H54 (cell line): ENCODE measurements at regions not wholly inside any gene's neighbourhood (a gene's known extent, or its start where the extent isn't known, plus 50 kb on each side); places are given as distances from the start of the nearest gene placed in this dataset.

Experiments used
- DNase-seq: peaks from one replicate; pipeline ENCODE4 v3.0.0; 2011; ENCODE audit warnings: low spot score, mixed read lengths; ENCODE audit not compliant: insufficient read length
- FAIRE-seq: peaks from 3 replicates; lab custom pipeline; 2011; peaks lifted over from hg19 to GRCh38; lab: Jason Lieb, UNC
- POLR2A ChIP-seq: IDR thresholded peaks from 2 replicates; pipeline ENCODE4 v1.6.1; 2011; ENCODE audit warnings: low read depth, mild to moderate bottlenecking, low read length

GRCh38 chr16:16871196-16871595 lies 492.3 kb downstream of the NPIPA7 start:
- DNase-seq (no peak), FAIRE-seq (no peak)
- TF ChIP-seq POLR2A = no peak

GRCh38 chr16:16877061-16877460 lies 498.1 kb downstream of the NPIPA7 start:
- FAIRE-seq = no peak
- no peak for TF ChIP-seq POLR2A
- DNase-seq = no peak

- no peak for TF ChIP-seq POLR2A
- FAIRE-seq (no peak), DNase-seq (no peak)
Observed at GRCh38 chr16:16879567-16880251, 500.8 kb downstream of the NPIPA7 start.

GRCh38 chr16:16881814-16882213 lies 502.9 kb downstream of the NPIPA7 start:
- TF ChIP-seq POLR2A = no peak
- DNase-seq = no peak

GRCh38 chr16:16882766-16883165 lies 503.8 kb downstream of the NPIPA7 start:
- no peak for DNase-seq
- FAIRE-seq = no peak
- no peak for TF ChIP-seq POLR2A

More at GRCh38 chr16:16881814-16882213, 502.9 kb downstream of the NPIPA7 start:
- FAIRE-seq = no peak

- TF ChIP-seq POLR2A = no peak
- no peak for DNase-seq
- FAIRE-seq = no peak
Observed at GRCh38 chr16:16884451-16884850, 505.5 kb downstream of the NPIPA7 start.

- no peak for FAIRE-seq
- no peak for TF ChIP-seq POLR2A
- no peak for DNase-seq
Observed at GRCh38 chr16:16887193-16887592, 508.3 kb downstream of the NPIPA7 start.

- TF ChIP-seq POLR2A = no peak
- DNase-seq = no peak
- FAIRE-seq = no peak
Observed at GRCh38 chr16:16890964-16891363, 512.0 kb downstream of the NPIPA7 start.

- TF ChIP-seq POLR2A = no peak
- FAIRE-seq (no peak), DNase-seq (no peak)
Observed at GRCh38 chr16:16904601-16905000, 525.7 kb downstream of the NPIPA7 start.

GRCh38 chr16:16905850-16906249 lies 526.9 kb downstream of the NPIPA7 start:
- TF ChIP-seq POLR2A = no peak
- FAIRE-seq = no peak
- DNase-seq = no peak

- DNase-seq (no peak), FAIRE-seq (no peak)
- TF ChIP-seq POLR2A = no peak
Observed at GRCh38 chr16:16907089-16907488, 528.1 kb downstream of the NPIPA7 start.

GRCh38 chr16:16908077-16908476 lies 529.1 kb downstream of the NPIPA7 start:
- FAIRE-seq = no peak
- DNase-seq = no peak
- no peak for TF ChIP-seq POLR2A

GRCh38 chr16:16909126-16909525 lies 530.2 kb downstream of the NPIPA7 start:
- DNase-seq = no peak
- FAIRE-seq = no peak
- no peak for TF ChIP-seq POLR2A

- FAIRE-seq (no peak), DNase-seq (no peak)
- no peak for TF ChIP-seq POLR2A
Observed at GRCh38 chr16:16910666-16911065, 531.7 kb downstream of the NPIPA7 start.

- FAIRE-seq (no peak), DNase-seq (no peak)
- TF ChIP-seq POLR2A = no peak
Observed at GRCh38 chr16:16915771-16916170, 536.8 kb downstream of the NPIPA7 start.
